ENCODE measurements at regions not wholly inside any gene's neighbourhood (a gene's known extent, or its start where the extent isn't known, plus 50 kb on each side); places are given as distances from the start of the nearest gene placed in this dataset.

DNA sequence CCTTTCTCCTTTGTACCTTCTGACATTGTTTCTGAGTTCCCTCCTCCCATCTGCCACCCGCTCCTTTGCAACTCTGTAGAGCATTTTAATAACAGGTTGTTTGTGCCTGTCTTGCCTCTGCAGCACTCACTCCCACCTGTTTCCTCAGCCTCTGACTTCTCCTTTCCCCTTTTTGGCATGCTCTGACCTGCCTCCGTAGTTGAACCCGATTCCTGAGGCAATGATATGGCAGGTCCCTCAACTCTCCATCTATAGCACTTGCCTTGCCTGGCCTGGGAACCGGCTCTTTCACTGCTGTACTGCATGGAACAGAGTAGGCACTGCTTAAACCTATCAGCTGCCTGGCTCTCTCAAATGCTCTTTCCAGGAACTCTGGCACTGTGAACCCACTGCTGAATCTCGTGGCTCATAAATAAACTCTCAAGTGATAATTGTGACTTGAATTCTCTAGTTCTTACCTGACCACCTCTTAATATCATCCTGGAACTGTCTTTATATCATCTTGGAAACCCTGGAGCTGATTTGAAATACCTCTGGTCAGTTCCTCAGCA, 50.3 kb downstream of the UTRN start:
- no peak for DNase-seq (ENCODE audit: low read depth in 4 of 4, low spot score in 1 of 4)

DNA sequence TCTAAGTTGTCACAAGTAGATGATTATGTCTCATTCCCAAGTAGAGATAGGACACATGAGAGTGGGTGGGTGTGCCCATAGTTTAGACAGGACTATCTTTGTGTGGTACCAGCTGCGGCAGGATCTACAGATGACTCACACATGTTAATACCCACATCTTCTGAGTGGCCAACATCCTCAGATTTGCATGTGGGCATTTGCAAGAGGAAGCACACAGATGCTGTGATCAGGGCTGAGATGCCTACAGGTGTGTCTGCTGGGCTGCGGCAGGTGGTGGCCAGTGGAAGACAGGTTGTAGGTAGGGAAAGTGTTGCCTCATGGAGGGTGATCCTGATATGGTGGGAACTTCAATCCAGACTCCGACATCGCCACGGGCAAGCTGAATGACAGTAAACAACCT, 50.8 kb downstream of the UTRN start:
- DNase-seq (ENCODE audit: low read depth in 4 of 4, low spot score in 1 of 4): no peak

DNA sequence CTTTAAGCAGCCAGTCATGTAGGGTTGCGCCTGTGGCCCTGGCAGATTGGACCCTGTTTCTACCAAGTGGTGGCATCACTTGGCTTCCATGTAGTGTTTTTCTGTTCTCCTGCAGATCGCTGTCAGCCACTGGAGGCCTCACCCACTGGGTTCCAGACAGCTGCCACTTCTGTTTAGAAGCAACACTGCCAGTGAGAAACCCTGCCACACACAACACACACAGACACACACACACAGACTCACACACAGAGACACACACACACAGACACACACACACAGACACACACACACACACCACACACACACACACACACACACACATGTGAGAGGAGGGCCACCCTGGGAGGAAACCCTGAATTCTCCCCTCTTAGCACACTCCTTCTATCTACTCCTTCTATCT, 51.8 kb downstream of the UTRN start:
- no peak for DNase-seq (ENCODE audit: low read depth in 4 of 4, low spot score in 1 of 4)

DNA sequence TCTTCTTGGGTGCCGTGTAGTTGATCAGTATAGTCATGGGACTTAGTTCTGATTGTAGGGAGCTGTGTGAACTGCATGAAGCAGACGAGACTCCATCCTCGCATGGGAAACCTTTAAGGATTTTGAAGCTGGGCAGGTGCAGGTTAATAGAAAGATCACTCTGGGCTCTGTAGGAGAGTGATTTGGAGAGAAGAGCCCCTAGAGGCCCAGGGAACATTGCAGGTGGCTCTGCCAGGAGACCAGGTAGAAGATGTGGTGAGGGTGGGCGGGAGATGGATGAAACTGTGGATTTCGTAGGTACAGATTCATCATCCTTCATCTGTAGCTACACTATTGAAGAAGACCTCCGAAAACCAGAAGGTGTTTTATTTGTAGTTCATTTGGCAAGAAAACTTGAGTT, 53.3 kb downstream of the UTRN start:
- DNase-seq (ENCODE audit: low read depth in 4 of 4, low spot score in 1 of 4): no peak

DNA sequence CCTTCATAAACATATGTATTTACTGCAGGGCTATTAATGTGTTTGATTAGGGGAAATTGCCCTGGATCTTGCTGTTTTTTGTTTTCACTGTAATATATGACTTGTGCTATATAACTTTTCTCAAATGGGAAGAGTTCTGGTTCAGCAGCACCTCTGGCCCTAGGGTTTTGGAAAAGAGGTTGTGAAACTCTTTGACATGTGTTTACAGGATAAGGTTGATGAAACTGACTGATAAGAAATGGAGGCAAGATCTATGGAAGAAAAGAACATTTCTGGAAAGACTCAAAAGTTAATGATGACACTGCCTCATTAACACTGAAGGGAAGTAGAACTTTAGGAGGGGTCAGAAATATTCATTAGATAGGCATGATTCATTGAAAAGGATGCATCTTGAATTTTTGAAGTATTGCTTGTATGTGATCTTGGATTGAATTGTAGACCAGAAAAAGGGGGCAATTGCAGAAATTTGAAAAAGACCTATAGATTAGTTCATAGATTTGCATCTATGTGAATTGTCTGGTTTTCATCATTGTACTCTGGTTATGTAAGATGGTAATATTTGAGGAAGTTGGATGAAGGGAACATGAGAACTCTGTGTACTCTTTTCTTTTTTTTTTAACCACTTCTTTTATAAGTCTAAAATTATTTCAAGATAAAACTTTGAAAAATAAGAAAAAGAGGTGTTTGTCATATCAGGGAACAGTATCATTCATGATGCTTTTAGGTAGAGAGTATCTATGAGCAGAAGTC, 54.0 kb downstream of the UTRN start:
- no peak for DNase-seq (ENCODE audit: low read depth in 4 of 4, low spot score in 1 of 4)

DNA sequence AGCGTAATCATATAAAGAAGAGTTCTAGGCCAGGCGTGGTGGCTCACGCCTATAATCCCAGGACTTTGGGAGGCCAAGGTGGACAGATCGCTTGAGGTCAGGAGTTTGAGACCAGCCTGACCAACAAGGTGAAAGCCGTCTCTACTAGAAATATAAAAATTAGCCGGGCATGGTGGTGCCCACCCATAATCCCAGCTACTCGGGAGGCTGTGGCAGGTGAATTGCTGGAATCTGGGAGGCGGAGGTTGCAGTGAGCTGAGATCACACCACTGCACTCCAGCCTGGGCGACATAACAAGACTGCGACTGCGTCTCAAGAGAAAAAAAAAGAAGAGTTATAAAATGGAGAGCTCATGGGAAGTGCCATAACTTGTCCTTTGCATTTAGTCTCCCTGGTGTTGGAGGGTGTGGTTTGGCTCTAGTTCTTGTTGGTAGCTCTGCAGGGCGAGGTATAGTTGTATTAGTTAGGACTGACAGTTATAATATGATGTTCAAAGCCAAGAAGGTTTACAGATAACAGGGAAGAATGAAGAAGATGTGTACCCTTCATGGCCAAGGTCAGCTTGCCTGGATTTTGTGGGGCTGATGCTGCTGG, 54.8 kb downstream of the UTRN start:
- DNase-seq (ENCODE audit: low read depth in 4 of 4, low spot score in 1 of 4): no peak

DNA sequence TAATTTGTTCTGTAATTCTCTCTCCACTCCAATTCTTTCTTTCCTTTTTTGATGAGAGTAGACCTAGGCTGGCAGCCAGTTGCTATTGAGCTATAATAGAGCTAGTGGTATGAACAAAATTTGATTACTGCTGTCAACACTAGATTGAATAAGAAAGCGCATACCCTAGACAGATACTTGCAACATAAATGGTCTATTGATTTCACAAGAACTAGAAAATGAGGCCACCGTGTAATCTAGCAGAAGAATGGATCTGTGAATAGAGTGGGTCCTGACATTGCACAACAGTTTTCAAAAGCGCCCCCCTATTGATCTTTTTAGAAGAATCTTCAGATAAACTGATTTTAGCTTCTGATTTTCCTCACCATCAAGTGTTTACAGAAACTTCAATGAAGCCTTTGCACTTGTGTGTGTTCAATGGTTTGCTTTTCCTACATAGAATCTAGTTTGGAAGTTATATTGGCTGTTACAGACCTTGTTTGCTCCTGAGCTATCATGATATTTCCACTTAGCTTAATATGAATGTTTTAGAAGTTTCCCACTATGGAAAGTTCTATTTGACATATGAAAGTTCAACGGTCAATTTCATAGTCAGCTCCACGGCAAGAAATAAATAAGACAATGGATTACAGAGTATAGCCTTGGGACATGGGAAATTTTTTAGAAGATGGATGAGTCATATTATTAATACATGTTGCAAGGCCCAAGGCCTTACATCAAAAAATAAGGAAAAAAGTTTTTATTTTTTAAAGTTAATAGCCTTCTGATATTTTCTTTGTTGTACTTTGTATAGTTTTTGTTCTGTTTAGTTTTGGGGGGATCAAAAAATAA, 55.6 kb downstream of the UTRN start:
- DNase-seq (ENCODE audit: low read depth in 4 of 4, low spot score in 1 of 4): no peak

DNA sequence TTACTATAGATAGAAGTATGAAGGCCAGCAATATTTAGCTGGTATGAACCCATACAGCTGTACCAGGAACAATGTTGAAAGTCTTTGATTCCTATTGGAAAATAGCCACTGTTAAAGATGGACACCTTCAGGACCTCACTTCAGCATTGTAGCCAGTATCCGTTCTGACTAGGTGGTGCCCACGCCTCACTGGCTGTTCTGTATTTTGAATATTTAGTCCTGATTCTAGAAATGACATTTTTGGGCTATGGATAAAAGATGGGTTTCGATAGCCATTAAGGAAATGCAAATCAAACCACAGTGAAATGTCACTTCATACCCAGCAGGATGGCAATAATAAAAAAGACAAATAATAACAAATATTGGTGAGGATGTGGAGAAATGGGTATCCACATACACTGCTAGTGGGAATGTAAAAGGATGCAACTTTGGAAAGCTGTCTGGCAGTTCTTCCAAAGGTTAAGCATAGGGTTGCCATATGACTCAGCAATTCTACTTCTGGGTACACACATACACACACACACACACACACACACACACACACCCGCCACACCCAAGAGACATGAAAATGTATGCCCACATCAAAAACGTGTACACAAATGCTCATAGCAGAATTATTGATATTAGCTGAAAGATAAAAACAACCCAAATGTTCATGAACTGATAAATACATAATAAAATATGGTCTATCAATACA, 56.8 kb downstream of the UTRN start:
- DNase-seq (ENCODE audit: low read depth in 4 of 4, low spot score in 1 of 4): no peak

DNA sequence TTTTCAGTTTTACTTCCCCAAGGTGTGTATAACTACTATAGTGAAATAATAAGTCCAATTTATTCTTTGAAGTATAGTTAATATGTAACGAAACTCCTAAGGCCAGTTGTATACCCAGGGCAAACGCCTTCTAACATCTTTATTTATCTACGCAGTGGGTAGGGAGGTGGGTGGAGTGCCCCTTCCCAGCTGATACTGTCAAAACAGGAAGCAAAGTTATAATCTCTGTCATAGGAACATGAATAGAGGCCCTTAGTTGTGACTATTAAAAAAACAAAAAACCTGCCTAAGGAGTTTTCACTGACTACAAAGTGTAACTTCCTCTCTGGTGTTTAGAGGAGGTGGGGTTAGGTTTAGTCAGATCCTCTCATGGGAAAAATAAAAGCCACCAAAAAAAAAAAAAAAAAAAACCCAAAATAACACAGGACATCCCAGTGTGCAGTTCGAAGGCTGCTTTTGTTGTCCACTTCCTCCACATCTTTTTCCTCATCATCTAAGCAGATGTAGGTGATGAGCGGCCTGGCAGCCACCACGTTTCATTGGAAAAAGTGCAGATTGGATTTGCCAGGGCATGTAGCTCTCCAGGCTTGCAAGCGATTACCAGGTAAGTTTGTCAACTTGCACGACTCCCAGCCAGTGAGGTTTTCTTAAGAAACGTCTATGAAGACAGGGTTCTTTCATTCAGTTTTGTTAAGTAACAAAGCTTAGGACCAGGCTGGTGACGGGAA, 58.7 kb downstream of the UTRN start:
- no peak for DNase-seq (ENCODE audit: low read depth in 4 of 4, low spot score in 1 of 4)

DNA sequence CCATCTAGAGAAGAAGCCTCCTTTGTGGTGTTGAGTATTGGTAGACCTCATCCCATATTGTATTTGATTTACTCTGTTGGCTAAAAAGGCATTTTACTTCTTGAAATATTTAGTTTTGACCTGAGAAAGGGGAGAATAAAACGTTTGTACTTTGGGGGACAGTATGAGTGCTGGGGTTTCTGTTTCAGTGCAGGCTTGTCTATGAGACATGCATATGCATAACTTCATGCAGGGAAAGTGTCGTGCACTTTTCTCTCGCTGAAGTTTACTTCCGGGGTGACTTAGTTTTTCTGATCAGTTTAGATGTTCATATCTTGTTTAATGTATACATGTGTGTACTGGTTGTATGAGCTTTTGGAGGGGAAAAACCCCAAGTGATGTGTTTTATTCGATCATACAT, 59.5 kb downstream of the UTRN start:
- no peak for DNase-seq (ENCODE audit: low read depth in 4 of 4, low spot score in 1 of 4)

DNA sequence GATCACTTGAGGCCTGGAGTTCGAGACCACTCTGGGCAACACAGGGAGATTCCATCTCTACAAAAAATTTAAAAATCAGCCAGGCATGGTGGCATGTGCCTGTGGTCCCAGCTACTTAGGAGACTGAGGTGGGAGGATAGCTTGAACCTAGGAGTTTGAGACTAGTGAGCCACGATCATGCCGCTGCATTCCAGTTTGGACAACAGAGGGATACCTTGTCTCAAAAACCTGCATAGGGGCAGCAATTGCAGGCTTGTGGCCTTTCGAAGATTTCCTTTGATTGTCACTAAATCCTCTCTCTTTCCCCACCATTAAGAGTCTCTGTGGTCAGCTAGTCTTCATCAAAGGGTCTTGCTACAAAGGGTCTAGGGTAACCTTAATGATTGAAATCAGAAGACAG, 60.3 kb downstream of the UTRN start:
- DNase-seq (ENCODE audit: low read depth in 4 of 4, low spot score in 1 of 4): no peak

DNA sequence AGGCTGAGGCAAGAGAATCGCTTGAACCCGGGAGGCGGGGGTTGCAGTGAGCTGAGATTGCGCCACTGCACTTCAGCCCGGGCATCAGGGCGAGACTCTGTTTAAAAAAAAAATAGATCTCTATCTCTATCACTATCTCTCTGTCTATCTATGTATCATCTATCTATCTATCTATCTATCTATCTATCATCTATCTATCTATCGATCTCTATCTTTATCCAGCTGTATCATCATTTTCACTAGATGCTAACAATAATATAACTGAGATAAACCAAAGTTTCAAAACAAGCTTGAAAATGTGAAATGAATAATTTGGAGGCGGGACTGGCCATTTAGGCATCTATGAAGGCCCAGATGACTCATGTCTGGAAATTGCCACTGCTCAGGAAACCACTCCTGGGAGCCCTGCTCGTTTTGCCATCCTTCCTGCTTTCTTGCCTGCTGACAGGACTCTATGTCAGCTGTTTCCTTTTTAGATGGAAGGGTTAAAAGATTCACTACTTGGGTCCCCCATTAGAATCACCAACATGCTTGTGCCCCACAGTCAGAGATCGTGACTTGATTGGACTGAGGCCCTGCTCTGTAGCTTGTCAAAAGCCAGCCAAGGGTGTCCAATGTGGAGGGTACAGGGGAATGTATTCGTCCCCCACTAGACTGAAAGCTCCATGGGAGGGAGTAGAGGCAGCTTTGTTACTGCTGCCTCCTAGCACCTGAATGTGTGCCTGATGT, 61.7 kb downstream of the UTRN start:
- DNase-seq (ENCODE audit: low read depth in 4 of 4, low spot score in 1 of 4): no peak

DNA sequence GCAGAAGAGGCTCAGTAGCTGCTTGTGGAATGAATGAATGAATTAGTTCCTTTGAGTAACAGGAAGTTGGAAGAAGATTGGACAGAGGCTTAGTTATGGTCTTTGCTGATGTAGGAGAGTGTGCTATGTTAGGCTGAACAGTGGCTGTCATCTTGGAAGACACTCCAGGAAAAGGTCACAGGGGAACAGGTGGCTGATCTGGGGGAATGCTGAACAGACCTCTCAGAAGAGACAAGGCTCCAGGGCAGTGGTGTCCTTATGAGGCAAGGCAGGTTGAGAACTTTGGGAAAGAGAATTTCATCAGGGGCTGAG, 62.3 kb downstream of the UTRN start:
- DNase-seq (ENCODE audit: low read depth in 4 of 4, low spot score in 1 of 4): no peak

DNA sequence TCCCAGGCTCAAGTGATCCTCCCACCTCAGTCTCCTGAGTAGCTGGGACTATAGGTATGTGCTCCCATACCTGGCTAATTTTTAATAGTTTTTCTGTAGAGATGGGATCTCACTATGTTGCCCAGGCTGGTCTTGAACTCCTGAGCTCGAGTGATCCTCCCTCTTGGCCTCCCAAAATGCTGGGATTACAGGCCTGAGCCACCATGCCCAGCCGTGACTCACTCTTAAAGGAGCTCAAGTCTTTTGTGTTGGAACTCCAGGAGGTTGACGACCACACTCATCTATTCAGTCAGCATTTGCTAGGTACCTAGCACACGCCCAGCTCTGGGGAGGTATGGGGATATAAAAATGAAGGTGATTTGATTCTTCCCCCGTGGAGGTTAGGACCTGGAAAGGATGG, 62.8 kb downstream of the UTRN start:
- DNase-seq (ENCODE audit: low read depth in 4 of 4, low spot score in 1 of 4): no peak

DNA sequence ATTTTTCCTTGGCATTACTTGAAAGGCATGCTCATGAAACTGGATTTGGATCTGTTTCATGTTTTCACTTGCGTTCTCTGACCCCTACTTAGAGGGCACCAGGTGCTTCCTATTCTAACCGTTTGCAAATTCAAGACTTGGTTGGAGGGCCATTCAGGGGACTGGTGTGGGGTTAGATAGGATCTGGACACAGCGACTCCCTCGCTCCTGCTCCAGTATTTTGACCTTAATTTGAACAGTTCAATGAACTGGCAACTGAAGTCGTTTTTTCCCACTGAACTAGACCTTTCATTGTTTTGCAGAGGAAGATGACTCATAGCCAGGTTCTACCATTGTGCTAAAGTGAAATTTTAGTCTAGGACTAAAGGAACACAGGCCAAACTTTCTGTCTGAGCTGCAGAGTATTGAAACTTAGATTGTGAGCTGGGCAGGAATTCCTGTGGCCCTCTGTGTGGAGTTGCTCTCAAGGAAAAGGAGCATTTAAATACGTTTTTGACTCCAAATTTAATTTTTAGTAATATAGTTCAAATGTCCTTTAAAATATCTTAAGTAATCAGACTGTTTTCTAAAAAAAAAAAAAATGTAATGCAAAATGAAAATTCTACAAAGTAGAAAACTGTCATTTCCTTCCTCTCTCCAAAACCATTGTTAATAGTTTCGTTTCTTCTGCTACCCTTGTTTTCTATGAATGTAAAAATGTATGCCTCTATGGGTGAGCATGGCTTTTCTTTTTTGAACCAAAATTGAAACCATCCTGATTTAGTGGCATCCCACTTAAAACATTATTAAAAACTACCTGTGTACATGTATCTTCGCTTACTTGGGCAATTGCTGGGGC, 64.8 kb downstream of the UTRN start:
- no peak for DNase-seq (ENCODE audit: low read depth in 4 of 4, low spot score in 1 of 4)

DNA sequence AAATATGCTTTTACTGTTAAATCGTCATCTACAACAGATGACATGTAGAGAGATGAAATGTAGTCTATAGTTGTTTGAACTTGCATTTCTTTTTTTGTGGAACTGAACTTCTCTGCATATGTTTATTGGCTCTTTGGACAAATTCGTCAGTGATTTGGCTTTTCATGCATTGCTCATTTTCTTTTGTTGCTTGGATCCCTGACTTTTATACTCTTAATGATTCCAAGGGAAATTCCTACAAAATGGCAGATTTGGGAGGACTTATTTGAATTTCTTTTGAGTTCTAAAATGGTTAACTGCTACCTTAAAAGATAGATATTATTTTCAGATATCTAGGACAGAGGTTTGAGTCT, 65.4 kb downstream of the UTRN start:
- DNase-seq (ENCODE audit: low read depth in 4 of 4, low spot score in 1 of 4): no peak

DNA sequence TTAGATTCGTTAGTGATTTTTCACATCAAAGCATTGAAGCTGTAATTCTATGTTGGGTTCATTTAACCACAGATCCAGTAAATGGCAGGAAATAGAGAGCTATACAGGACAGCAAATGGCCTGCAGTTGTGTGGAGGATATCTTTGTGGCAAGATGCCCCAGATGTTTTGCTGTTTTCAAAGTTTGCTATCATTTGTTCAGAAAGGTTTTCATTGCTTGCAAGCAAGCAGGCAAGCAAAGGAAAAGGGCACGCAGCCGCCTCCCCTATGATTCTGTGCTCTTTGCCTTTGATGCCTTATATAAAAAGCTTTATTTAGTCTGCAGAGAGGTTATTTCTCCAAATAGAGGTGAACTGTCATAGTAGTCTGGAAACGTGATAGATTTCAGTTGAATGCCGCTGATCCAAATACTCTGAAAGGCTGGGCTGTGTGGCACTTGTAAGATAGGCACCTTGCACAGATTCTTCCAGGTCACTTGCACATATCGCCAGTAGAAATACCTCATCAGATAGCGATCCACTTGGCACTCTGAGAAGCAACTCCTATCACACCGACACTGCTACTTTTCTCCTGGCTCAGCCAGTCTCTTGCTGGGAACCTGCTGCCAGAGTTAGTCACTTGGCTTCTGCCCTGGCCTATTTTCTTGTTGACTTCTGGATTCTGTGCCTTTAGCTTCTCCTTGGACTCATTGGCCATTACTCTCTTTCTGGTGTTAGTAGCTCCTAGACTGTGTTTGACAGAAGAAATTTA, 66.4 kb downstream of the UTRN start:
- DNase-seq (ENCODE audit: low read depth in 4 of 4, low spot score in 1 of 4): no peak

DNA sequence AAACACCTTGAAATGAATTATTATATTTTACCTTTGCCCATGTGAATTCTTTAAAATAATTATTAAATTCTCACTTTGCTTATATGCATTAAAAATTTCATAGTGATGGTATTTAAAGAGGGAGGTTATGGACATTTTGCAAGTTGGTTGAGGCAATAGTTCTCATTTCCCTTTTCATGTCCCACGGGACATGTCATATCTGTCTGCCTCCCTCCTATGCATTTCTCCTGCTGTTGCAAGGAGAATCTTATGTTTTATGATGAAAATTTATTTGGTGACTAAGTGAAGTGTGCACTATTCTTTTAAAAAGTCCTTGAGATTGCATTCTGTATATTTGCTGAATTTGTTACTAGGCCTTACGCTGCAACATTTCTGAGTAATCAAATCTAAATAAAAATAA, 67.2 kb downstream of the UTRN start:
- no peak for DNase-seq (ENCODE audit: low read depth in 4 of 4, low spot score in 1 of 4)

DNA sequence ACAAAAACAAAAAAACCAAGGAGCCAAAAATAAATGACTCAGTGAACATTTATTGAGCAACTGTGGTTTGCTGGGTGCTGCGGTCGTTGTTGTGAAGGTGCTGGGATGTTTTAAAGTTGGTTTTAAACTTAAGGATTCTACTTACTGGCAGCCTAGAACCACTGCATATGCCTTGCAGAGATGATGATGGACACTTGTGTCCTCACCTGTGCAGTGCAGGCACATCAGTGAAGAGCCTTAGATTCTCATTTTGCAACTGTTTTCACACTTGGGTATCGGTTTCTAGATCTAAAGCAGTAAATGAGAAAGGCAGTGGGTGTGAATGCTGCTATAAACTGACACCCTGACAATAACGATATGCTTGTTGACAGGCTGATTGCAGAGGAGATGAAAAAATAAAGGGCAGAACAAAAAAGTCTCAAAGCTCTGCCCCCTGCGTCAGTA, 68.8 kb downstream of the UTRN start:
- DNase-seq (ENCODE audit: low read depth in 4 of 4, low spot score in 1 of 4): no peak

Measured in stimulated activated CD4-positive, alpha-beta T cell treated with anti-CD3 and anti-CD28 coated beads, Interleukin-1b, Interleukin-23, amount 100 ng/mL, for 24 hours (primary cell).